Keratinocyte (primary cell): ENCODE measurements at regions not wholly inside any gene's neighbourhood (a gene's known extent, or its start where the extent isn't known, plus 50 kb on each side); places are given as distances from the start of the nearest gene placed in this dataset.

Experiments
- DNase-seq: peaks from one replicate; pipeline ENCODE4 v3.0.0-alpha.2; 2011; ENCODE audit warnings: low read depth, missing footprints, low spot score
- FAIRE-seq: peaks from 2 replicates; lab custom pipeline; 2011; peaks lifted over from hg19 to GRCh38; lab: Jason Lieb, UNC
- H2AFZ ChIP-seq: 2 replicates; pipeline ENCODE4 v1.6.0; 2012; ENCODE audit warnings: low read length, control low read depth, inconsistent platforms; ENCODE audit not compliant: control insufficient read depth
- H3K27ac ChIP-seq: 2 replicates; pipeline ENCODE4 v1.5.1; 2011; ENCODE audit warnings: low read length; ENCODE audit not compliant: control insufficient read depth, insufficient read depth
- H3K27me3 ChIP-seq: 3 replicates; pipeline ENCODE4 v1.6.0; 2011; ENCODE audit warnings: low read length; ENCODE audit not compliant: control insufficient read depth, insufficient read depth; ENCODE audit errors: extremely low read depth
- H3K36me3 ChIP-seq, 2 experiments: 2 replicates in 1 of 2; 3 replicates in 1 of 2; pipeline ENCODE4 v1.5.1; 2011; ENCODE audit warnings: low read length in 2 of 2, mild to moderate bottlenecking in 1 of 2; ENCODE audit not compliant: control insufficient read depth in 2 of 2, insufficient read depth in 2 of 2; ENCODE audit errors: extremely low read depth in 1 of 2
- H3K4me1 ChIP-seq: 3 replicates; pipeline ENCODE4 v1.5.1; 2011; ENCODE audit warnings: low read length; ENCODE audit not compliant: control insufficient read depth, insufficient read depth; ENCODE audit errors: extremely low read depth
- H3K4me2 ChIP-seq: 3 replicates; pipeline ENCODE4 v1.6.0; 2011; ENCODE audit warnings: low read depth, low read length; ENCODE audit not compliant: control insufficient read depth, insufficient read depth; ENCODE audit errors: extremely low read depth
- H3K4me3 ChIP-seq, 3 experiments: fragments of 200-600 bp in 1 of 3; sonication (generic) in 1 of 3; 2 replicates in 2 of 3; 3 replicates in 1 of 3; pipeline ENCODE4 v1.5.1; 2011 to 2016; ENCODE audit warnings: low read length in 3 of 3, mild to moderate bottlenecking in 3 of 3, control low read depth in 2 of 3, inconsistent platforms in 1 of 3, low read depth in 1 of 3, mixed read lengths in 1 of 3, mixed run types in 1 of 3, moderate library complexity in 1 of 3; ENCODE audit not compliant: control insufficient read depth in 2 of 3, insufficient read depth in 2 of 3; ENCODE audit errors: extremely low read depth in 1 of 3
- H3K79me2 ChIP-seq: 2 replicates; pipeline ENCODE4 v1.6.0; 2012; ENCODE audit warnings: low read length; ENCODE audit not compliant: control insufficient read depth, insufficient read depth
- H3K9ac ChIP-seq: 3 replicates; pipeline ENCODE4 v1.6.0; 2011; ENCODE audit warnings: low read length; ENCODE audit not compliant: control insufficient read depth, insufficient read depth; ENCODE audit errors: extremely low read depth
- H3K9me1 ChIP-seq: 3 replicates; pipeline ENCODE4 v1.6.0; 2011; ENCODE audit warnings: low read length; ENCODE audit not compliant: control insufficient read depth, insufficient read depth; ENCODE audit errors: extremely low read depth
- H3K9me3 ChIP-seq: 2 replicates; pipeline ENCODE4 v1.5.1; 2012; ENCODE audit warnings: low read depth, low read length; ENCODE audit not compliant: control insufficient read depth
- H4K20me1 ChIP-seq: 3 replicates; pipeline ENCODE4 v1.6.0; 2011; ENCODE audit warnings: low read length; ENCODE audit not compliant: control insufficient read depth, insufficient read depth; ENCODE audit errors: extremely low read depth
- EZH2 ChIP-seq: IDR thresholded peaks from one replicate; pipeline ENCODE4 v1.6.1; 2012; ENCODE audit warnings: inconsistent platforms, mild to moderate bottlenecking, low read length, moderate library complexity
- dilution Hi-C: fragments of 300-500 bp; cut with MboI; formaldehyde crosslinking; loops from one replicate; pipeline ENCODE4 v1.7.0; 2020; ENCODE audit warnings: low sequenced_read_pairs; ENCODE audit not compliant: extremely low pct_ligation_motif_present
- TF ChIP-seq, protein P1 (sequence below), 3 experiments: IDR thresholded peaks in 1 of 3; conservative IDR thresholded peaks in 1 of 3; optimal IDR thresholded peaks in 1 of 3; 2 replicates in 2 of 3; 3 replicates in 1 of 3; pipeline versions ENCODE3 to v1.5.1; 2011; ENCODE audit warnings: low read length in 3 of 3, mild to moderate bottlenecking in 3 of 3, moderate library complexity in 2 of 3, control low read depth in 1 of 3, inconsistent platforms in 1 of 3; ENCODE audit not compliant: insufficient read depth in 2 of 3; ENCODE audit errors: extremely low read depth in 1 of 3

DNA sequence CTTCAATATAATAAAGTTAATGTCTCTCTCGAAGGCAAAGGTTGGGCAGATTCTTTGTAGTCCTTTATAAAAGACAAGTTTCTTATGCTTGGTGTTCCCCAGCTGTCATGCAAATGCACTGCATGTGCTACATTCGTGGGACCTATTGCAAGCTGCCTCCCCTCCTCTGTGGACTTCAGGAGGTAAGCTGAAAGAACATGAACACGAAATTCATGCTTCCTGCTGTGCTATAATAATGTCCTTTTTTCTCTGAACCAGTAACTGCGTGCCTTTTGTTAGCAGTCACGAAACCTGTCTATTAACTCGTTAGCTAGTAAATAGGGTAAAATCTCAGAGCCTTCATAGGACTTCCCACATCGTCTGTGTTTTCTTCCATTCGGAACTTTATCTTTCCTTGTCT lies 363.5 kb downstream of the CDH9 start:
- Histone ChIP-seq H2AFZ (no peak overlapping the region), H4K20me1 (no peaks in the 10 kb centered on the region), H3K9me3 (no peaks in the 10 kb centered on the region), H3K27ac (no peak overlapping the region), H3K9me1 (no peaks in the 10 kb centered on the region), H3K79me2 (no peaks in the 10 kb centered on the region), H3K4me1 (no peaks in the 10 kb centered on the region), H3K36me3 (no peaks in the 10 kb centered on the region), H3K4me3 (no peak overlapping the region), H3K9ac (no peak overlapping the region), H3K4me2 (no peak overlapping the region), H3K27me3 (no peaks in the 10 kb centered on the region)
- DNase-seq, result no peak
- TF ChIP-seq EZH2, result no peak
- TF ChIP-seq, protein P1, sequence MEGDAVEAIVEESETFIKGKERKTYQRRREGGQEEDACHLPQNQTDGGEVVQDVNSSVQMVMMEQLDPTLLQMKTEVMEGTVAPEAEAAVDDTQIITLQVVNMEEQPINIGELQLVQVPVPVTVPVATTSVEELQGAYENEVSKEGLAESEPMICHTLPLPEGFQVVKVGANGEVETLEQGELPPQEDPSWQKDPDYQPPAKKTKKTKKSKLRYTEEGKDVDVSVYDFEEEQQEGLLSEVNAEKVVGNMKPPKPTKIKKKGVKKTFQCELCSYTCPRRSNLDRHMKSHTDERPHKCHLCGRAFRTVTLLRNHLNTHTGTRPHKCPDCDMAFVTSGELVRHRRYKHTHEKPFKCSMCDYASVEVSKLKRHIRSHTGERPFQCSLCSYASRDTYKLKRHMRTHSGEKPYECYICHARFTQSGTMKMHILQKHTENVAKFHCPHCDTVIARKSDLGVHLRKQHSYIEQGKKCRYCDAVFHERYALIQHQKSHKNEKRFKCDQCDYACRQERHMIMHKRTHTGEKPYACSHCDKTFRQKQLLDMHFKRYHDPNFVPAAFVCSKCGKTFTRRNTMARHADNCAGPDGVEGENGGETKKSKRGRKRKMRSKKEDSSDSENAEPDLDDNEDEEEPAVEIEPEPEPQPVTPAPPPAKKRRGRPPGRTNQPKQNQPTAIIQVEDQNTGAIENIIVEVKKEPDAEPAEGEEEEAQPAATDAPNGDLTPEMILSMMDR (optimal IDR thresholded peaks at IDR 0.05 in 1 of 3, IDR thresholded peaks at IDR 0.05 in 1 of 3, conservative IDR thresholded peaks at IDR 0.05 in 1 of 3; ENCODE audit: extremely low read depth in 1 of 3, insufficient read depth in 2 of 3, low read length in 3 of 3), result no peak
- dilution Hi-C loops, result no loop called here
- FAIRE-seq, result no peak

DNA sequence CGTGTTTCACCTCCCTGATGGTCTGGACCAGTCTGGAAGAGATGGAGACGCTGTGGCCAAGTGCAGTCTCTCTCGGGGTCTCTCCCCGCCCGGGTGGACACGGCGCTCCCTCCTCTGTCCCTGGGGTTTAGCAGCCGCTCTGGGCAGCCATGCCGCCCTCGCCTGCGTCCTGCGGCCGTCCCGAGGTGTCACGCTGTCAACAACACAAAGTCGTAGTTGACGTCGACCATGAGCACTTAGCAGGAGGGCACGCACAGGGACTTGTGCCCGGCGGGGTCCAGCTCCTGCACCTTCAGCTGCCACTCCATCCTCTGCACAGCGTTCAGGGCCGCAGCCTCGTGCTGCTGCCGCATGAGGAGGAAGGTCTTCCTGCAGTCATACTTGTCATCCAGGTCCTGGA lies 368.9 kb downstream of the CDH9 start:
- DNase-seq (no peak), FAIRE-seq (no peak)
- no peaks in the 10 kb centered on the region for H3K9me1 ChIP-seq
- H3K9me3 ChIP-seq, result peaks cover 5% of the 10 kb centered on the region
- no peak for TF ChIP-seq EZH2
- TF ChIP-seq, protein P1 (optimal IDR thresholded peaks at IDR 0.05 in 1 of 3, IDR thresholded peaks at IDR 0.05 in 1 of 3, conservative IDR thresholded peaks at IDR 0.05 in 1 of 3; ENCODE audit: extremely low read depth in 1 of 3, insufficient read depth in 2 of 3, low read length in 3 of 3), result no peak
- H4K20me1 ChIP-seq, result no peaks in the 10 kb centered on the region
- no peak overlapping the region for H3K4me2 ChIP-seq
- dilution Hi-C loops, result no loop called here
- no peak overlapping the region for H3K27ac ChIP-seq
- no peak overlapping the region for H2AFZ ChIP-seq
- H3K36me3 ChIP-seq, result no peaks in the 10 kb centered on the region
- no peak overlapping the region for H3K4me3 ChIP-seq
- no peaks in the 10 kb centered on the region for H3K79me2 ChIP-seq
- no peak overlapping the region for H3K9ac ChIP-seq
- H3K4me1 ChIP-seq, result no peaks in the 10 kb centered on the region
- H3K27me3 ChIP-seq, result no peaks in the 10 kb centered on the region
